Frontal cortex (tissue), 3 donors: ENCODE measurements at regions not wholly inside any gene's neighbourhood (a gene's known extent, or its start where the extent isn't known, plus 50 kb on each side); places are given as distances from the start of the nearest gene placed in this dataset.
"Not testable (repeated sequence)": the region's sequence is repeated elsewhere in the genome, so short reads cannot be mapped to it uniquely, and the experiment has no call there.

Source experiments
- DNase-seq, 2 donors: peaks; one replicate each; pipeline ENCODE4 v3.0.0; 2012; ENCODE audit warnings: low spot score in 2 of 2
- FAIRE-seq: peaks from 2 replicates; lab custom pipeline; 2012; peaks lifted over from hg19 to GRCh38; lab: Jason Lieb, UNC
- donor health status: control.
- donor health status: control.
- donor health status: control.

- DNase-seq (no peak), FAIRE-seq (no peak)
These were observed 122.0 kb downstream of the GLUD2 start for GRCh38 chrX:121169099-121170035.

DNA sequence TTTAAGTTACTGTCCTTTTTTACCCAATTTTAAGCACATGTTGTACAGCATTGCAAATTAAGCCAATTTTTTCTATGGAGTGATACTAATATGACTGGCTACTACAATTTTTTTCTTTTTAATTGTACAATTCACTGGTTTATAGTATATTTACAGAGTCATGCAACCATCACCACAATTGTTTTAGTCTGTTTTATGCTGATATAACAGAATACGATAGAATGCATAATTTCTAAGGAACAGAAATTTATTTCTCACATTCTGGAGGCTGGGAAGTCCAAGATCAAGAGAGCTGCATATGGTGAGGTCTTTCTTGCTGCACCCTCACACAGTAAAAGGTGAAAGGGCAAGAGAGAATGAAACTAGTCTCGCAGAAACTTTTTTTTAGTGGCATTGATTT is 125.3 kb downstream of the GLUD2 start:
- FAIRE-seq (no peak), DNase-seq (no peak)

GRCh38 chrX:121179972-121180371 is 132.6 kb downstream of the GLUD2 start:
- DNase-seq (no peak), FAIRE-seq (no peak)

GRCh38 chrX:121191779-121192178 is 144.4 kb downstream of the GLUD2 start:
- FAIRE-seq: no peak

GRCh38 chrX:121195719-121196118 is 148.3 kb downstream of the GLUD2 start:
- FAIRE-seq (no peak), DNase-seq (no peak)

More at GRCh38 chrX:121191779-121192178, 144.4 kb downstream of the GLUD2 start:
- no peak for DNase-seq

DNA sequence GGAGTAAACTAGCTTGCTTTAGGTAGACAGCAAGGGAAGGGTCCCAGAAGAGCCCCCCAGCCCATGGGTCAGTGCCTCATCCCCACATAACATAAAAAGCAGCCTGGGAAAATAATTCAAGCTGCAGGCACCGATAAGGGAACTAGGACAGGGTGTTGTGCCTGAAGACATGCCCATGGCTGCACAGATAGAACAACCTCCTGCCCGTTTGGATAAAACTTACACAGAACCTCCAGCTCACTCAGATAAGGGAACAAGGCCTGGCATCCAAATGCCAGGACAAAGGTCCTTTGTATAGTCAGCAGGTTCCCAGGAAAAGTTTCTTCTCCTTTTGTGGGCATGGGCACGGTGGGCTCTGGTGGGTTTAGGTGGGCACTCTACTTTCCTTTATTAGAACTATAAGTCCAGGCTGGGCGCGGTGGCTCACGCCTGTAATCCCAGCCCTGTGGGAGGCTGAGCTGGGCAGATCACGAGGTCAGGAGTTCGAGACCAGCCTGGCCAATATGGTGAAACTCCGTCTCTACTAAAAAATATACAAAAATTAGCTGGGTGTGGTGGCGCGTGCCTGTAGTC is 149.5 kb downstream of the GLUD2 start:
- FAIRE-seq: not testable (repeated sequence)

DNA sequence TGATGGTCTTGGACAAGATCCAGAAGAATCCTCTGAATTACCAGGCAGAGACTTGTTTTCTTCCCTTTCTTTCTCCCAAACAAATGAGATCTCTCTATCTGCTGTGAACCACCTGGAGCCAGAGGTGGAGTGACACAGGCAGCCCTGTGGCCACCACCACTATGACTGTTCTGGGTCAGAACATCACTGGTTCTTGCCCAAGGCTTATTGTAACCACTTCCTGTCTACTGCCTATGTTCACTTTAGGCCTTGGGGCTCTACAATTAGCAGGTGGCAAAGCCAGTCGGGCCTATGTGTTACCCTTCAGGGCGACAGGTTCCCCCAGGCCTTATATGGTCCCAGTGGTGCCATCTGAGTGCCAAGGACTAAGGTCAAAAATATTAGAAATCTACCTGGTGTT is 161.2 kb downstream of the GLUD2 start:
- no peak for FAIRE-seq
- no peak for DNase-seq

More for the DNA sequence above, 149.5 kb downstream of the GLUD2 start:
- DNase-seq: not testable (repeated sequence)

- no peak for FAIRE-seq
- DNase-seq: no peak
These were observed 169.4 kb downstream of the GLUD2 start for GRCh38 chrX:121216641-121217374.

DNA sequence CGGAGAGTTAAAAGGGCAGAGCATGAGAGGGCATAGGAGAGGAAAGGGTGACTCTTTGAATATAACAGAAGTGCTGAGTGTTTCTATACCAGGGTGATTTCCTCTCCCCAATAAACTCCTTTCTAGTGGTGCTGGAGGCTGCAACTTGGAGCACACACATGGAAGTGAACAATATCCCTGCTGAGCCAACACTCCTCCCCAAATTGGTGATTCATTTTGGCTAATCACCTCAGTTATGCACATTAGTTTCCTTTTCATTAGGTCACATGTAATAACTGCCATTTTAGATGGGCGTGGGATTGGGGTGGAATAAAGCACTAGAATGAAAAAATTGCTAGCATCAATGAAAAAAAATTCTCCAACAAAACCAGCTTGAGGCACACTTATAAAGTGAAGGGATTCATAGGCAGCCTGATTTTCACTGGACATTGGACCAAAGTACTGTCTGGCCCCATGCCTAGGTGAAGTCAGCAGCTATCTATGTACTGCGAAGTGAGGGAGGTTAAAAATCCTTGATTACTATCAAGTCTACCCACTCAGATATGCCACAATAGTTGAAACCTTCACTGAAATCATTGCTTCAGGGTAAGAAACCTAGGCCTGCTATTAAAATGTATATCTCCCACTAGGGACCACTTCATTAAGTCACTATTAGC is 174.0 kb downstream of the GLUD2 start:
- no peak for FAIRE-seq

GRCh38 chrX:121227888-121228287 is 180.5 kb downstream of the GLUD2 start:
- DNase-seq: no peak
- no peak for FAIRE-seq

More for the DNA sequence above, 174.0 kb downstream of the GLUD2 start:
- no peak for DNase-seq

DNA sequence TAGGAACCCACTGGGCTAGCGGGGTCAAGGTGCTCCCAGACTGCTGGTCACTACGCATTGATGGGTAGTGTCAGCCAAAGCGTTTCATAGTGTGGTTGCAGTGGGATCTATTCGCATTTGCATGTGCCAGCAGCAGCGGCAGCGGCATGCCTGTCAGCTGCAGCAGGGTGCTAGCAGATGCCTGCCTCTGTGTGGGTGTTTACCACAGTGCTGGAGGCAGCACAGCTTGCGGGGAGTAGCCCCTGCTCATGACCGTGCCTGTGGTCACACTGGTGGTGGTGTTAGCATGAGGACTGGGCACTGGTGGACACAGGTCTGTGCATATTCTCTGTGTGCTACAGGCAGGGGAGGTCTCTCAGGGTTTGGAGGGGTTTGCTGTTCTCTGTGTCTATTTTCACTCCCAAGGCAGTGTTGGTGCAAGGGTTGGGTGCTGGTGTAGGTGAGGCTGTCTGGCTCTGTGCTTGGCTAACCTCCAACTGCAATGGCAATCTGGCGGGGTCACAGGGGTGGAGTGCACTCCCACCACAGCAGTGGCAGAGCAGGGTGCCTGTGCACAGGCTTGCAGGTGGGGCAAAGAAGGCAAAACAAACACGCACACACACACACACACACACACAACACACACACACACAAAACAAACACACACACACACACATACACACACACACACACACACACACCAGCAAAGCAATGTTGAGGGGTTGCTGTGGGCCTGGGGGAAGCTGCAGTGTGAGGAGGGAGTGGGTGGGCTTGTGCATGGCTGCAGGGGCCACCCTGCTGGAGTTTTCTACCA is 184.4 kb downstream of the GLUD2 start:
- no peak for DNase-seq
- FAIRE-seq: no peak

- DNase-seq (no peak), FAIRE-seq (no peak)
These were observed 188.6 kb downstream of the GLUD2 start for GRCh38 chrX:121236040-121236439.

DNA sequence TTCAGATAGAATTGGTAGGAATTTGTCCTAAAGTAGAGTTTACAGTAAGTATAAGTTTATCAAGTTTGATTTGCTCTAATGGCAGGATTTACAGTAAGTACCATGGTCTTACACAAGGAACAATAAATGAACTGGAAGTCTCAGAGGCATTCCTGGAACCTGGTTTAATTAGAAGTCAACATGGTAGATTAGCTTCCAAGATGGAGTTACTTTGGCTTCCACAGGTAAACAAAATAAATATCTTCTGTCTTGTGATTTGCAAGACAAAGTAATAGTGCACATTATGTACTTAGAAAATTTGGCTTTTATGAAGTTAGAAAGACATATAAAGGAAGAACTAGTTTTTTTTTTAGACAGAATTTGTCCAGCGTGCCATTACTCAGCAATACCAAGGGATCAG is 190.7 kb downstream of the GLUD2 start:
- DNase-seq (no peak), FAIRE-seq (no peak)

GRCh38 chrX:121244511-121244910 is 197.1 kb downstream of the GLUD2 start:
- DNase-seq (no peak), FAIRE-seq (no peak)

DNA sequence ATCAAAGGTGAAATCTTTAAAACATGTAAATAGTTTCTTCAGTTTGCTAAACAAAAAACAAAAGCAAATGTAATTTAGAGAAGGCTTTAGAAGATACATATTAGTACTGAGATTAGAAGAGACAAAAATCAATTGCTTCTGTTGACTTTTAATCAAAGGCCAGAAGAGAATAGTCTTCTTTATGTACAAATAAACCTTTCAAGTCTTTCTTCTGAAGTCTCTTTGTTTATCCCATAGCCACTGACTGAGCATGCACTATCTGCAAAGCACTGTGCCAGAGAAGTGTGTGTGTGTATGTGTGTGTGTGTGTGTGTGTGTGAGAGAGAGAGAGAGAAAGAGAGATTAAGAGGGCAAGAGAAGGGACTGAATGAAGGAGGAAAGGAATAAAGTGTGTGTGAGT is 198.4 kb downstream of the GLUD2 start:
- FAIRE-seq: no peak
- DNase-seq: no peak

DNA sequence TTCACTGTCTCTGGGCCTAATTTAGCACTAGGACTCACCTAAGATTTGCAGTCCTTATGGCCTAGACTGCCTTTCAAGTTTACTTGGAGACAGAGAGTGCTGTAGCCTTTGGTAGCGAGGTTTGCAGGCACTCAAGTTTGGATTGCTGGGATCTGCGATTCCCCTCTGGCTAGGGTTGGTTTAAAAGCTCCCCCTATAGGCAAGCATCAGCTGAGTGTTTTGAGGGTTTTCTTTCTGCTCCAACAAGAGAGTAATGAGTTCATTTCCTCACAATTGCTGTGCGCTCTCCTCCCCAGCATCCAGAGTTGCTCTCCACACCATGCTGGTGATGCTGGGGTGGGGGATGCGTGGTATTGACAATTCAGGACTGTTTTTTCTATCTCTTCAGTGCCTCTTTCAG is 206.9 kb downstream of the GLUD2 start:
- no peak for DNase-seq
- FAIRE-seq: no peak

GRCh38 chrX:121256647-121257046 is 209.2 kb downstream of the GLUD2 start:
- DNase-seq (no peak), FAIRE-seq (no peak)

GRCh38 chrX:121258545-121258944 is 211.1 kb downstream of the GLUD2 start:
- FAIRE-seq (no peak), DNase-seq (no peak)

DNA sequence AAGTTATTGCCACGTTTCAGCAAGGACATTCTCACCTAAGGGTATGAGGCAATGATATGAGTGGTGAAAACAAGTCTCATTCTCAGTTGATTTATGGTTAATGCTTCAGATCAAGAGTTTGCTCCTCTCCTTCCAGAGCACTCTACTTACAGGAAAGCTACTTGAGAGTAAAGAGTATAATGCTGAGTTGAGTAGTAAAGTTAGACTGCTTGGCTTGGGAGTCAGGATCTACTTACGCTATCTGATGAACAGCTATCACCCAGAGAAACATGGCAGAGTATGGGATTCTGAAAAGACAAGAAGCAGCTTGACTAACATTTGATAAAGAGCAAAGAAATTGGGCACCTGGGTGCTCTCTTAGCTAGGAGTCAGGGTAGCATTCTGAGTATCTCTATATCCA is 211.8 kb downstream of the GLUD2 start:
- FAIRE-seq: no peak

More for the DNA sequence above, 211.8 kb downstream of the GLUD2 start:
- DNase-seq: no peak
